ENCODE measurements at regions not wholly inside any gene's neighbourhood (a gene's known extent, or its start where the extent isn't known, plus 50 kb on each side); places are given as distances from the start of the nearest gene placed in this dataset.
"Not testable (repeated sequence)": the region's sequence is repeated elsewhere in the genome, so short reads cannot be mapped to it uniquely, and the experiment has no call there.

DNA sequence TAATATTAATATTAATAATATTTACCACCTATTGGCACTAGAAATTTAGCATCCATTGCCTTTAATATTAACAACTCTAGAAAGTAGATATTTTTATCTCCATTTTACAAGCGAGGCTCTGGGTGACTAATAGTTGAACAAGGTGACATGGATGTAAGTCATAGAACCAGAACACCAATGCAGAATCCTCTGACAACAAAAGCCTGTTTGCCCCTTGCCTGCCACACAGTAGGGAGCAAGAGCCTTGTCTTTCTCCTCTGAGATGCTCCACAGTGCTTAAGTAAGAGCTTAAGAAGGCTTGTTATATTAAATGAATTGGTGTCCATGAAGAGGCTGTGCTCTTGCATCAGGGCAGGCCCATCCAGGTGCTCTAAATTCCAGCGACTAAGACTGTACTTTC lies 51.2 kb upstream of the LBX1 start:
- peaks cover 23% of the 10 kb centered on the region for H3K4me1 ChIP-seq (ENCODE audit: insufficient read depth, low read length)
- H3K27me3 ChIP-seq (ENCODE audit: insufficient read depth, low read length), result peaks cover 59% of the 10 kb centered on the region
- no peak overlapping the region for H3K4me3 ChIP-seq (ENCODE audit: low read length)
- no peaks in the 10 kb centered on the region for H3K9me3 ChIP-seq (ENCODE audit: low read length)
- no peak overlapping the region for H2AFZ ChIP-seq (ENCODE audit: low read depth, low read length)
- no peaks in the 10 kb centered on the region for H3K36me3 ChIP-seq (ENCODE audit: insufficient read depth, low read length)

DNA sequence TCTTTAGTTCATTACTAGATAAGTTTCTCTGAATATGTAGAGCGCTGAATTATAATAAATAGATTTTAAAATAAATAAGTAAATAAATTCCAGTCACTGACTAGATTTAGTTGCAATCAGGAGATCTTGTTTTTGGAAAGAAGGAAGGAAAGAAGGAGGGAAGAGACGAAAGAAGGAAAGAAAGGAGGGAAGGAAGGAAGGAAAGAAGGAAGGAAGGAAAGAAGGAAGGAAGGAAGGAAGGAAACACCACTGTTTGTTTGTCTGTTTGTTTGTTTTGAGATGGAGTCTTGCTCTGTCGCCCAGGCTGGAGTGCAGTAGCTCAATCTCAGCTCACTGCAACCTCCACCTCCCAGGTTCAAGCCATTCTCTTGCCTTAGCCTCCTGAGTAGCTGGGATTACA lies 51.7 kb upstream of the LBX1 start:
- Histone ChIP-seq H3K27me3 (ENCODE audit: insufficient read depth, low read length) (peaks cover 59% of the 10 kb centered on the region), H3K4me1 (ENCODE audit: insufficient read depth, low read length) (peaks cover 25% of the 10 kb centered on the region)
- H2AFZ ChIP-seq (ENCODE audit: low read depth, low read length); H3K36me3 ChIP-seq (ENCODE audit: insufficient read depth, low read length); H3K9me3 ChIP-seq (ENCODE audit: low read length); H3K4me3 ChIP-seq (ENCODE audit: low read length): not testable (repeated sequence)

DNA sequence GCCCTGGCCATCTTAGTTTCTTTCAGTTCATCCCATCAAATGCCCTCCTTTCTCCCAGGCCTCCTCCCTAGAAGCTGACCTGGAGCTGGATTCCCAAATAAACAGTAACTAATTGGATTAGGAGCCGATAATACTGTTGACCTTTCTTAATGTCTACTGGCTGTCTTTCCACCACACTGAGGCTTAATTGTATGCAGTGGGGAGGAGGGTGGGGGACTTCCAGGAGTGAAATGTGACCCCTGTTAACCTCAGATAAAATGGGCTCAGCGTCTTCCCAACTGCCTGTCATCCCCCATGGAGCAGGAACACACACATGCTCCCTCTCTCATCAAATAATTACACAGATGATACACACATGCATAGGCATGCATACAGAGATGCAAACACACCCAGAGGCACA lies 53.7 kb upstream of the LBX1 start:
- Histone ChIP-seq H3K4me3 (ENCODE audit: low read length) (no peak overlapping the region), H3K36me3 (ENCODE audit: insufficient read depth, low read length) (no peaks in the 10 kb centered on the region), H3K27me3 (ENCODE audit: insufficient read depth, low read length) (peaks cover 59% of the 10 kb centered on the region), H3K9me3 (ENCODE audit: low read length) (no peaks in the 10 kb centered on the region), H2AFZ (ENCODE audit: low read depth, low read length) (no peak overlapping the region), H3K4me1 (ENCODE audit: insufficient read depth, low read length) (peaks cover 29% of the 10 kb centered on the region)

DNA sequence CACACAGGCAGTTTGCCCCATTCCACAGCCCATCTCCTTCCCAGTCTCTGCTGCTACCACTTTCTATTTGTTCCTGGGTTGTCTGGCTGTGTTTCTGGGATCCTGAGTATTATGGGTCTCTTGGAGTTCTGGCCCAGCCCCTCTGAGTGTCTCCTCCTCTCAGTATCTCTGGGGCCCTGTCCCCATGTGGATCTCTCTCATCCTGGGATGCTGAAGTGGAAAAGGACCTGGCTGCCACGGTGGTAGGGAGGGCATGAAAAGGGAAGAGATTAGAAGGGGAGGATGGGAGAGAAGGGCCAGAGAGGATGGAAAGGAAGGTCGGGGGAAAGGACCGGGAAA lies 54.5 kb upstream of the LBX1 start:
- no peaks in the 10 kb centered on the region for H3K9me3 ChIP-seq (ENCODE audit: low read length)
- H3K4me1 ChIP-seq (ENCODE audit: insufficient read depth, low read length), result peaks cover 29% of the 10 kb centered on the region
- H2AFZ ChIP-seq (ENCODE audit: low read depth, low read length), result no peak overlapping the region
- no peaks in the 10 kb centered on the region for H3K36me3 ChIP-seq (ENCODE audit: insufficient read depth, low read length)
- no peak overlapping the region for H3K4me3 ChIP-seq (ENCODE audit: low read length)
- peaks cover 67% of the 10 kb centered on the region for H3K27me3 ChIP-seq (ENCODE audit: insufficient read depth, low read length)

DNA sequence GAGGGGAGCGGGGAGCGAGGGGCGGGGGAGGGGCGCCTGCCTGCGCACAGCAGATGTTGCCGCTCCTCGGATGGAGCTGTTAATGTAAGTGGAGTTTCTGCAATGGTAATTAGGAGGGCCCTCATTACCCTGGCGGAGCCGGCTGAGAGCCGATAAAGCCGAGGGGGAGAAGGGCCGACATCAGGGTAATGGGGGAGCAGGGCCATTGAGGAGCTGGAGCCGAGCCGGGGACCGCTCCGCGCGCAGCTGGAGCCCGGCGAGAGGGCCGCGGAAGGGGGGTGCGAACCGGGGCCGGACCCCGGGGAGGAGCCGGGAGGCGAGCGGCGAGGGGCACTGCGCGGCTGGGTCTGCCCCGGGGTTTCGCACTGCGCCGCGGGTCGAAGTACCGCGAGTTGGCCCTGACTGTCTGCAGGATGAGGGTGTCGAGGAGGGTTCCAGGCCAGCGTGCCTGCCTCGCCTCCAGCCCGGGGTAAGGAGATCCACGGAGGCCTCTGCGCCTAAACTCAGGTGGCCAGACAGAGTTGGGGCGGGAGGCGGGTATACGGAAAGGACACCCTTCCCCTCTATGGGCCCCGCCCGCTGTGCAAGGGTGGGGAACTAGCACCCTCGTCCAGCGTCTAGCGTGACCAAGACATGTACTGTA lies 55.0 kb upstream of the LBX1 start:
- peaks cover 29% of the 10 kb centered on the region for H3K4me1 ChIP-seq (ENCODE audit: insufficient read depth, low read length)
- H3K27me3 ChIP-seq (ENCODE audit: insufficient read depth, low read length), result peaks cover 70% of the 10 kb centered on the region
- no peaks in the 10 kb centered on the region for H3K36me3 ChIP-seq (ENCODE audit: insufficient read depth, low read length)
- H2AFZ ChIP-seq (ENCODE audit: low read depth, low read length), result no peak overlapping the region
- H3K4me3 ChIP-seq (ENCODE audit: low read length), result no peak overlapping the region
- no peaks in the 10 kb centered on the region for H3K9me3 ChIP-seq (ENCODE audit: low read length)

DNA sequence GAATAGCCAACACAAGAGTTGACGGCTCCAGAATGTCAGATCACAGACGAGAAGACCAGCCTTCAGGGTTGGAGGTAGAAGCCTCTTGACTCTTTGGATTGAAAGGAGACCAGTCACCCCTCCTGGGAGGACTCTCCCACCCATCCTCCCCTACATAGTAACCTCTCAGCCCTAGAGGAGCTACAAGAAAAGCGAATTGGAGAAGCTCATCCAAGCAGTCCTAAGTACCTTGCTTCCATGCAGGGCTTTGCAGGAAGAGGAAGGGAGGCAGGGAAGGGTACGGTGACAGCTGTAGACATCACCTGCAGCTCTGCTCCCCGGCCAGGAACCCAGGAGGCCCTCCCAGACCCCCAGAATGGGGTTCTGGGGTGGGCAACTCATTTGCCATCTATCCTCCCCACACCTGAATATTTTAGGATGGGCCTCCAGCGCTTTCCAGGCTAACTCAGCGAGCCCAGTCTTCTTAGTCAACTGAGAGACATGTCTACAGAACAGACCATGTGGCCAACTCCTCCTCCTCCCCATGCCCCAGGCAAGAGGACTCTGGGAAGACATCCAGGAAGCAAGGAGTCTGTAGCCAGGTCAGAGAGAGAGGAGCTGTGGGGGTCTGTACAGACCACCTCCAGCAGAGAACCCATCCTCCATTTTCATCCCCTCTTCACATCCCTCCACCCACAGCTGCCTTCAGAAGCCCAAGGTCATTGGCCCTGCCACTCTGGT lies 55.6 kb upstream of the LBX1 start:
- Histone ChIP-seq H3K36me3 (ENCODE audit: insufficient read depth, low read length) (no peaks in the 10 kb centered on the region), H3K4me3 (ENCODE audit: low read length) (no peak overlapping the region), H2AFZ (ENCODE audit: low read depth, low read length) (no peak overlapping the region), H3K4me1 (ENCODE audit: insufficient read depth, low read length) (peaks cover 29% of the 10 kb centered on the region), H3K9me3 (ENCODE audit: low read length) (no peaks in the 10 kb centered on the region), H3K27me3 (ENCODE audit: insufficient read depth, low read length) (peaks cover 76% of the 10 kb centered on the region)

DNA sequence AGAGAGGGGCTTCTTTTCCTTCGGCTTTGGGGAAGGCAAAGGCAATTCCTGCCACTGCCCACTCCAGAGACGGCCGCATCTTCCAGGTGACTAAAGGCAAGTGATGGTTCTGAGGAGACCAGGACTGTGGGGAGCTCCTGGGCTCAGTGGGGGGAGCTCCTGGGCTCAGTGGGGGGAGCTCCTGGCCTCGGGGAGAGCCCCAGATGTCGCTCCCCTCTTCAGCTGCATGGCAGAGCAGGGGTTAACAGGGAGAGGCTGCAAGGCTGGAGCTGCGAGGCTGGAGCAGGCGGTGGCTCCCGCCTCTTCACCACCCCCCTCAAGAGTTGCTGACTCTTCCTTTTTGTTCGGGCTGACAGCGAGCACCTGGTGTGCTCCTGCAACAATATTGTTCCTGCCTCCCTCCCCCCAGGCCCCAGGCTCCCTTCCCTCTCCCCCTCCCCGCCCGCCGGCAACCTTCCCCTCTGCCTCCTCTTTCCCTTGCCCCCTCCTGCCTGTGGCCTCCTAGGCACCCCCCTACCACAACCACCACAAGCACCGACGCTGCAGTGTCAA lies 56.3 kb upstream of the LBX1 start:
- H3K4me1 ChIP-seq (ENCODE audit: insufficient read depth, low read length), result peaks cover 32% of the 10 kb centered on the region
- no peak overlapping the region for H2AFZ ChIP-seq (ENCODE audit: low read depth, low read length)
- H3K36me3 ChIP-seq (ENCODE audit: insufficient read depth, low read length), result no peaks in the 10 kb centered on the region

DNA sequence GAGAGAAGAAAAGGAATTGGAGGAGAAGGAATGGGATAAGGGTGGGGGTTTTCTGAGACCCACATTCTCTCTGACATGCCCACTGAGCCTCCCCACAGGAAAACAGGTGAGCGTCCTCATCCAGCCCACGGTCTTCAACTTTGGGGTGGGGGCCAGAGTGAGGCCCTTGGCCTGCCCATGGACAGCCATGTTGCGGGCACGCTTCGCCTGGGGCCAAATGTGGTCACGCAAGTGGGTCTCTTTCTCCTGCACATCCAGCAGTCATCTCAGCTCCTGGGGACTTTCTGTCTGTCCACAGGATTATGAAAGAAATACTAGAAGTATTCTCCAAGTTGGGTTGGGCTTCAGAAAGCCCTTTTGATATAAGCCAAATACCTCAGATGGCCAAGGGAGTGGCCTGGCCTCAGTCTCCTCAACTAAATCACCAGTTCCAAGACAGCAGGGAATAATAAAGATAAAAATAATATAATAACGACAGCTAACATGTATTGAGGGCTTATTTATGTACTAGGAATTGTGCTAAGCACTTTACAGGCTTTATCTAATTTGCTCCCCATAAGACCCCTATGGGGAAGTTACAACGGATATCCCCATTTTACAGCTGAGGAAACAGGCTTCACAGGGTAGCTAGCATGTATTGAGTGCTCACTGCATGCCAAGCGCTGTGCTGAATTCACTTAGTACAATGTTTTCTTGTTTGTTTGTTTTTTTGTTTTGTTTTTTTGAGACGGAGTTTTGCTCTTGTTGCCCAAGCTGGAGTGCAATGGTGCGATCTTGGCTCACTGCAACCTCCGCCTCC lies 57.2 kb upstream of the LBX1 start:
- no peaks in the 10 kb centered on the region for H3K9me3 ChIP-seq (ENCODE audit: low read length)
- no peaks in the 10 kb centered on the region for H3K36me3 ChIP-seq (ENCODE audit: insufficient read depth, low read length)
- H3K4me1 ChIP-seq (ENCODE audit: insufficient read depth, low read length), result peaks cover 39% of the 10 kb centered on the region
- H3K4me3 ChIP-seq (ENCODE audit: low read length), result no peak overlapping the region
- no peak overlapping the region for H2AFZ ChIP-seq (ENCODE audit: low read depth, low read length)
- peaks cover 83% of the 10 kb centered on the region for H3K27me3 ChIP-seq (ENCODE audit: insufficient read depth, low read length)

More for the DNA sequence above, 56.3 kb upstream of the LBX1 start:
- H3K4me3 ChIP-seq (ENCODE audit: low read length), result no peak overlapping the region
- H3K9me3 ChIP-seq (ENCODE audit: low read length), result no peaks in the 10 kb centered on the region
- peaks cover 78% of the 10 kb centered on the region for H3K27me3 ChIP-seq (ENCODE audit: insufficient read depth, low read length)

DNA sequence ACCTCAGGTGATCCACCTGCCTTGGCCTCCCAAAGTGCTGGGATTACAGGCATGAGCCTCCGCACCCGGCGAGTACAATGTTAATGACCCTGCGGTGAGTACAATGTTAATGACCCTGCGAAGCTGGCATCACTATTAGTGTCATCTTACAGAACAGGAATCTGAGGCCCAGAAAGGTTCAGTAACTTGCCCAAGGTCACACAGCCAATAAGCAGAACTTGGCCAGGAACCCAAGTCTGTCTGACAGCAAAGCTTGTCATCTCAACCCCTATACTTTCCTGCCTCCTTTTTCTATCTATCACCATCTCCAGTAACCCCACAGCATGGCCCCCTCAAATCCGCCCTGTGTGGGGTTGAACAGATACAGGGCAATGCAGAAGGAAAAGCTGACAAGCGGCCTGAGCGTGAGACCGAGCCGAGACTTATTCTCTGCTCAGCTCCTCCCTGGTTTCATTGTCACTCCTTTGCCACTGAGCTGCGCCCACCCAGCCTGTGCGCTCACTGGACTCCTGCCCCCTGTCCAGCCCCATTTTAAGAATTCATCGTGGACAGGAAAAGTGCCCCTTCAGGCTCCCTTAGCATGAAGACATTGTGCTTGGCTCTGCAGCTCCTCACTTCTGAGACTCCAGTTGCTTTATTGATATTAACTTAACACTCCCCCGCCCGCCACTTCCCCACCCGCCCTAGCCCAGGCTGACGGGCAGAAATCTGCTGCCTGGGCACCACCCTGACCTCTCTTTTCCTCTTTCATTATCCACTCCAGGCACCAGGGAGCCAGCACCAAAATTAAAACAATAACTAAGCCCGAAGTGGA lies 58.1 kb upstream of the LBX1 start:
- no peak overlapping the region for H3K4me3 ChIP-seq (ENCODE audit: low read length)
- no peaks in the 10 kb centered on the region for H3K9me3 ChIP-seq (ENCODE audit: low read length)
- H2AFZ ChIP-seq (ENCODE audit: low read depth, low read length), result no peak overlapping the region
- H3K27me3 ChIP-seq (ENCODE audit: insufficient read depth, low read length), result peaks cover 75% of the 10 kb centered on the region
- H3K36me3 ChIP-seq (ENCODE audit: insufficient read depth, low read length), result no peaks in the 10 kb centered on the region
- H3K4me1 ChIP-seq (ENCODE audit: insufficient read depth, low read length), result peaks cover 42% of the 10 kb centered on the region

DNA sequence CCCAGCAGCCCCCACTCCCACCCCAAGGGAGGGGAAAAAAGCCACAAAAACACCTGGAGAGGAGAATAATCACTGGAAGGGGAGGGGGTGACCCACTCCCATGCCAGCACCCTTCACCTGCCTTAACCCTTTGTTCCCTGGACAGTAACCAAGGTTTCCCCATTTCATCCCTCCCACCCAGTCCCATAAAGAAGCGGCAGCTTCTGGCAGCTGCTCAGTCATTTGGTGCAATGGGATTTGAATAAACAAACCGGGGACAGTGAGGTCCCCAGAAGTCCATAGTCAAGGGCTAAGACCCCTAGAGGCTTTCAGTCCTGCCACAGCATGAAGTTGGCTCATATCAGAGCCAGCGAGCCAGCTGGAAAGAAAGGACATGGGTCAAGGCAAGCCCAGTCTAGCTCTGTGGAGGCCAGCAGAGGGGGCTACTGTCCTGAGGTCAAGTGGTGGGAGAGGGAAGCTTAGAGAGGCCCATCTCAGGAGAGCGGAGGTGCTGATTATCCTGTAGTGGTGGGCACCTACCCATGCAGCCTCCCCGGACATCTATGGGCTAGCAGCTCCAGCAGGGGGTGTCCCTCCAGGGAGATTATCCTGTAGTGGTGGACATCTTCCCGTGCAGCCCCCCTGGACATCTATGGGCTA lies 58.9 kb upstream of the LBX1 start:
- Histone ChIP-seq H3K4me1 (ENCODE audit: insufficient read depth, low read length) (peaks cover 45% of the 10 kb centered on the region), H2AFZ (ENCODE audit: low read depth, low read length) (no peak overlapping the region), H3K9me3 (ENCODE audit: low read length) (no peaks in the 10 kb centered on the region), H3K36me3 (ENCODE audit: insufficient read depth, low read length) (no peaks in the 10 kb centered on the region), H3K4me3 (ENCODE audit: low read length) (no peak overlapping the region), H3K27me3 (ENCODE audit: insufficient read depth, low read length) (peaks cover 73% of the 10 kb centered on the region)

DNA sequence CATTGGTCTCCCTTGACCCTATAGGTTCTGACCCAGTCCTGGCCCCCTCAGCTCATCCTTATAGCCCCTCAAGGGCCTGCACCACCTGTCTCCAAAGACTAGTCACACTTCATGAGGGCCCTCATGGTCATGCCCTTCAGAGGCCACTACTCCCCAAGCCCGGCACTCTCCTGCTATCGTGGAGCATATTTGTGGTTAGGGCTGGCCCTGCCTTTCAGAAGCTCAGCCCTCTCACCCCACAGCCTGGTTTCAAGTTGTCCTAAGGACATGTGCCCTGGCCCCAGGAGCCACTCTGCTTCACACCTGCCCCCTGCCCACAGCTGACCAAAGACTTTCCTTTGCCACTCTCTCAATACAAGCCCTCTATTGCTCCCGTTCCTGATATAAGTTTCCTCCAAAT lies 60.3 kb upstream of the LBX1 start:
- no peaks in the 10 kb centered on the region for H3K9me3 ChIP-seq (ENCODE audit: low read length)
- H3K4me1 ChIP-seq (ENCODE audit: insufficient read depth, low read length), result peaks cover 36% of the 10 kb centered on the region
- no peak overlapping the region for H2AFZ ChIP-seq (ENCODE audit: low read depth, low read length)
- H3K27me3 ChIP-seq (ENCODE audit: insufficient read depth, low read length), result peaks cover 69% of the 10 kb centered on the region
- H3K4me3 ChIP-seq (ENCODE audit: low read length), result no peak overlapping the region
- no peaks in the 10 kb centered on the region for H3K36me3 ChIP-seq (ENCODE audit: insufficient read depth, low read length)

DNA sequence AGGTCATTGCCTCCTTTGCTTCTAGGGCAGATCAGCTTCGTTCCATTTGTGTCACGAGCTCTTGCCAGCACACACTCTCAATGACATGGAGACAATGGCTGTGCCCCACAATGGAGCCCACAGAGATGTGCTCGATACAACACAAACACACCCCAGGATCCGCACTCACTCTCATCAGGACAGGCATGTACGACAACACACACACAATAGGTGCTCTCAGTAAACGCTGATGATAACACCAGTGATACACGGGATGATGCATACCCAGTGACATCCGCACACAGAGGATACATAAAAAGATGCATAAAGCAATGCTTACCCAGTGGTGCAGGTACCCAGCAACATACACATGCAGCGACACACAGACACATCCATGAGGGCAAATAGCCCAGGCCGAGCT lies 61.2 kb upstream of the LBX1 start:
- Histone ChIP-seq H3K4me3 (ENCODE audit: low read length) (no peak overlapping the region), H3K4me1 (ENCODE audit: insufficient read depth, low read length) (peaks cover 29% of the 10 kb centered on the region), H3K27me3 (ENCODE audit: insufficient read depth, low read length) (peaks cover 65% of the 10 kb centered on the region), H3K36me3 (ENCODE audit: insufficient read depth, low read length) (no peaks in the 10 kb centered on the region), H3K9me3 (ENCODE audit: low read length) (no peaks in the 10 kb centered on the region), H2AFZ (ENCODE audit: low read depth, low read length) (no peak overlapping the region)
